Right cardiac atrium (tissue), 5 donors: ENCODE measurements at regions not wholly inside any gene's neighbourhood (a gene's known extent, or its start where the extent isn't known, plus 50 kb on each side); places are given as distances from the start of the nearest gene placed in this dataset.

Experiments
- ATAC-seq, 2 donors: fragments of 200-7000 bp; cut with Tn5 transposase; one replicate each; pipeline versions ENCODE4 v1.8.0 to v1.9.1; 2020; ENCODE audit warnings: moderate library complexity in 2 of 2, mild to moderate bottlenecking in 1 of 2
- DNase-seq, 3 donors: peaks; one replicate each; pipeline ENCODE4 v3.0.0-alpha.2; 2020
- H3K27ac ChIP-seq: one replicate; pipeline ENCODE4 v1.5.1; 2013; ENCODE audit warnings: mild to moderate bottlenecking, low read length, control low read depth, moderate library complexity
- H3K27me3 ChIP-seq: one replicate; pipeline ENCODE4 v1.6.1; 2013; ENCODE audit not compliant: control insufficient read depth, insufficient read depth
- H3K4me1 ChIP-seq: one replicate; pipeline ENCODE4 v1.6.1; 2013; ENCODE audit warnings: low read length; ENCODE audit not compliant: control insufficient read depth, insufficient read depth
- H3K4me3 ChIP-seq: one replicate; pipeline ENCODE4 v1.5.1; 2013; ENCODE audit warnings: low read length, control low read depth
- H3K9me3 ChIP-seq: one replicate; pipeline ENCODE4 v1.6.1; 2013; ENCODE audit warnings: low read length; ENCODE audit not compliant: control insufficient read depth
- whole genome bisulfite sequencing: extraction: QIAGEN DNeasy Blood & Tissue Kit; methylation state at CpG from one replicate; pipeline ENCODE4 v1.1.7; 2013; 5-methylcytosine and 5-hydroxymethylcytosine counted together
- intact Hi-C, 4 donors: fragments of 100-400 bp; cut with DNase I; formaldehyde crosslinking; loops; one replicate each; pipeline versions ENCODE4 v1.11.0 to v1.14.0; 2022 to 2023
- donor health status: healthy with polysubstance abuse.
- donor health status: DM: no; HTN: yes; CAD: no.
- donor health status: DM: no; HTN: no; CAD: no.
- donor health status: DM: no; HTN: yes; CAD: no; lungs with severe emphysema.
- donor health status: DM: yes; HTN: yes; CAD: no.

GRCh38 chr14:61226015-61226654 is 55.0 kb downstream of the TMEM30B start:
- Histone ChIP-seq H3K27me3 (no peaks in the 10 kb centered on the region), H3K27ac (no peak overlapping the region), H3K4me1 (no peaks in the 10 kb centered on the region), H3K4me3 (no peak overlapping the region), H3K9me3 (no peaks in the 10 kb centered on the region)
- ATAC-seq: no peak
- intact Hi-C loops: no loop called here
- WGBS: 77% methylated on average over 5 of the region's 5 CpGs
- DNase-seq: no peak

- WGBS: 85% methylated on average over 6 of the region's 6 CpGs
- Histone ChIP-seq H3K4me1 (no peaks in the 10 kb centered on the region), H3K9me3 (no peaks in the 10 kb centered on the region), H3K27me3 (no peaks in the 10 kb centered on the region), H3K27ac (no peak overlapping the region), H3K4me3 (no peak overlapping the region)
- intact Hi-C loops: no loop called here
- ATAC-seq (peak in 1 of 2 donors; percentile 20), DNase-seq (no peak)
Observed at GRCh38 chr14:61225344-61225743, 55.8 kb downstream of the TMEM30B start.

GRCh38 chr14:61223552-61223951 is 57.6 kb downstream of the TMEM30B start:
- Histone ChIP-seq H3K27ac (no peak overlapping the region), H3K4me1 (no peaks in the 10 kb centered on the region), H3K27me3 (no peaks in the 10 kb centered on the region), H3K4me3 (no peak overlapping the region), H3K9me3 (no peaks in the 10 kb centered on the region)
- ATAC-seq: peak; percentile 57 to 71
- intact Hi-C loops: no loop called here
- DNase-seq: peak in 1 of 3 donors; percentile 40

- H3K27me3 ChIP-seq: no peaks in the 10 kb centered on the region
- no peaks in the 10 kb centered on the region for H3K4me1 ChIP-seq
- WGBS: 58% methylated on average over 3 of the region's 3 CpGs
- DNase-seq (no peak), ATAC-seq (no peak)
- no peak overlapping the region for H3K27ac ChIP-seq
- H3K4me3 ChIP-seq: no peak overlapping the region
- H3K9me3 ChIP-seq: no peaks in the 10 kb centered on the region
- intact Hi-C loops: no loop called here
Observed at GRCh38 chr14:61222388-61222787, 58.8 kb downstream of the TMEM30B start.

GRCh38 chr14:61221906-61222305 is 59.2 kb downstream of the TMEM30B start:
- intact Hi-C loops: no loop called here
- H3K27ac ChIP-seq: no peak overlapping the region
- H3K4me1 ChIP-seq: no peaks in the 10 kb centered on the region
- no peaks in the 10 kb centered on the region for H3K9me3 ChIP-seq
- ATAC-seq (no peak), DNase-seq (no peak)
- H3K4me3 ChIP-seq: no peak overlapping the region
- 31% methylated on average over 3 of the region's 3 CpGs for WGBS
- H3K27me3 ChIP-seq: no peaks in the 10 kb centered on the region

GRCh38 chr14:61219673-61220072 is 61.5 kb downstream of the TMEM30B start:
- Histone ChIP-seq H3K9me3 (no peaks in the 10 kb centered on the region), H3K4me3 (no peak overlapping the region), H3K27ac (no peak overlapping the region), H3K27me3 (no peaks in the 10 kb centered on the region), H3K4me1 (no peaks in the 10 kb centered on the region)
- 89% methylated on average over 3 of the region's 3 CpGs for WGBS
- DNase-seq (no peak), ATAC-seq (no peak)
- intact Hi-C loops: no loop called here

- H3K27ac ChIP-seq: no peak overlapping the region
- intact Hi-C loops: no loop called here
Observed at GRCh38 chr14:61219256-61219655, 61.9 kb downstream of the TMEM30B start.

GRCh38 chr14:61218767-61219166 is 62.4 kb downstream of the TMEM30B start:
- intact Hi-C loops: no loop called here
- WGBS: 43% methylated on average over 6 of the region's 6 CpGs
- no peak overlapping the region for H3K27ac ChIP-seq
- DNase-seq (peak; percentile 48 to 65 (median 56)), ATAC-seq (peak; percentile 45 to 67)
- no peak overlapping the region for H3K4me3 ChIP-seq
- no peaks in the 10 kb centered on the region for H3K9me3 ChIP-seq
- no peaks in the 10 kb centered on the region for H3K4me1 ChIP-seq
- no peaks in the 10 kb centered on the region for H3K27me3 ChIP-seq

More at GRCh38 chr14:61219256-61219655, 61.9 kb downstream of the TMEM30B start:
- Histone ChIP-seq H3K9me3 (no peaks in the 10 kb centered on the region), H3K27me3 (no peaks in the 10 kb centered on the region), H3K4me3 (no peak overlapping the region), H3K4me1 (no peaks in the 10 kb centered on the region)
- DNase-seq: no peak
- 73% methylated on average over 1 of the region's 1 CpG for WGBS
- no peak for ATAC-seq

GRCh38 chr14:61218157-61218556 is 63.0 kb downstream of the TMEM30B start:
- H3K4me3 ChIP-seq: no peak overlapping the region
- H3K4me1 ChIP-seq: no peaks in the 10 kb centered on the region
- H3K27me3 ChIP-seq: no peaks in the 10 kb centered on the region
- H3K27ac ChIP-seq: no peak overlapping the region
- H3K9me3 ChIP-seq: no peaks in the 10 kb centered on the region
- DNase-seq: no peak
- no peak for ATAC-seq
- intact Hi-C loops: no loop called here
- WGBS: 61% methylated on average over 5 of the region's 5 CpGs

- Histone ChIP-seq H3K27me3 (no peaks in the 10 kb centered on the region), H3K4me1 (no peaks in the 10 kb centered on the region), H3K9me3 (no peaks in the 10 kb centered on the region), H3K27ac (no peak overlapping the region), H3K4me3 (no peak overlapping the region)
- ATAC-seq: no peak
- intact Hi-C loops: no loop called here
- WGBS: 73% methylated on average over 2 of the region's 2 CpGs
- DNase-seq: no peak
Observed at GRCh38 chr14:61217516-61217915, 63.6 kb downstream of the TMEM30B start.

GRCh38 chr14:61215222-61216020 is 65.7 kb downstream of the TMEM30B start:
- Histone ChIP-seq H3K27me3 (no peaks in the 10 kb centered on the region), H3K9me3 (no peaks in the 10 kb centered on the region), H3K4me3 (no peak overlapping the region), H3K27ac (no peak overlapping the region), H3K4me1 (no peaks in the 10 kb centered on the region)
- intact Hi-C loops: no loop called here
- ATAC-seq (no peak), DNase-seq (no peak)
- 90% methylated on average over 5 of the region's 5 CpGs for WGBS
